ENCODE measurements at regions not wholly inside any gene's neighbourhood (a gene's known extent, or its start where the extent isn't known, plus 50 kb on each side); places are given as distances from the start of the nearest gene placed in this dataset.

DNA sequence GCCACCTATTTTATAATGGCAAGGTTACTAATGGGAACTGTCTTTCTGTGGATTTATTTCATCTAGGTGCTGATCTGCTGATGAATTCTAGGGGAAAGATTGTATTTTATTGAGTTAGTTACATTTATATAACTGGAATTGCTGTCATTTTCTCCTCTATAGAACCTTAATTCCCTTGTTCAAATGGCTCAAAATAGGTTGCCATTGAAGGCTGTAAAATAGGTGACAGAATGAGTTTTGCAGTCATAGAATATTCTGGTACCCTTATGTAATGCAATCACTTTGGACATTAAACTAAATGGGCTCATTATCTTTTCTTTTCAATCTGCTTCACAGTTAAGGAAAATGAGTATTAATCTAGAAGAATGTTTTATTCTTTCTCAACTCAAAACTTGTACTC is 131.0 kb downstream of the CTH start:
- TF ChIP-seq BHLHE40 (IDR thresholded peaks at IDR 0.05; ENCODE audit: borderline replicate concordance) (no peak), SP1 (IDR thresholded peaks at IDR 0.05) (no peak), PKNOX1 (IDR thresholded peaks at IDR 0.05) (no peak), FOXK2 (IDR thresholded peaks at IDR 0.05) (no peak), FOXA1 (IDR thresholded peaks at IDR 0.05) (no peak), SUZ12 (IDR thresholded peaks at IDR 0.05) (no peak), ZNF384 (IDR thresholded peaks at IDR 0.05) (no peak), FOXM1 (IDR thresholded peaks at IDR 0.05; ENCODE audit: borderline replicate concordance) (no peak), CTBP1 (IDR thresholded peaks at IDR 0.05; ENCODE audit: borderline replicate concordance) (no peak), LEF1 (IDR thresholded peaks at IDR 0.05; ENCODE audit: borderline replicate concordance) (no peak), ELF4 (IDR thresholded peaks at IDR 0.05) (no peak)

Measured in HEK293T (cell line).